ENCODE measurements at regions not wholly inside any gene's neighbourhood (a gene's known extent, or its start where the extent isn't known, plus 50 kb on each side); places are given as distances from the start of the nearest gene placed in this dataset.
"Not testable (repeated sequence)": the region's sequence is repeated elsewhere in the genome, so short reads cannot be mapped to it uniquely, and the experiment has no call there.

DNA sequence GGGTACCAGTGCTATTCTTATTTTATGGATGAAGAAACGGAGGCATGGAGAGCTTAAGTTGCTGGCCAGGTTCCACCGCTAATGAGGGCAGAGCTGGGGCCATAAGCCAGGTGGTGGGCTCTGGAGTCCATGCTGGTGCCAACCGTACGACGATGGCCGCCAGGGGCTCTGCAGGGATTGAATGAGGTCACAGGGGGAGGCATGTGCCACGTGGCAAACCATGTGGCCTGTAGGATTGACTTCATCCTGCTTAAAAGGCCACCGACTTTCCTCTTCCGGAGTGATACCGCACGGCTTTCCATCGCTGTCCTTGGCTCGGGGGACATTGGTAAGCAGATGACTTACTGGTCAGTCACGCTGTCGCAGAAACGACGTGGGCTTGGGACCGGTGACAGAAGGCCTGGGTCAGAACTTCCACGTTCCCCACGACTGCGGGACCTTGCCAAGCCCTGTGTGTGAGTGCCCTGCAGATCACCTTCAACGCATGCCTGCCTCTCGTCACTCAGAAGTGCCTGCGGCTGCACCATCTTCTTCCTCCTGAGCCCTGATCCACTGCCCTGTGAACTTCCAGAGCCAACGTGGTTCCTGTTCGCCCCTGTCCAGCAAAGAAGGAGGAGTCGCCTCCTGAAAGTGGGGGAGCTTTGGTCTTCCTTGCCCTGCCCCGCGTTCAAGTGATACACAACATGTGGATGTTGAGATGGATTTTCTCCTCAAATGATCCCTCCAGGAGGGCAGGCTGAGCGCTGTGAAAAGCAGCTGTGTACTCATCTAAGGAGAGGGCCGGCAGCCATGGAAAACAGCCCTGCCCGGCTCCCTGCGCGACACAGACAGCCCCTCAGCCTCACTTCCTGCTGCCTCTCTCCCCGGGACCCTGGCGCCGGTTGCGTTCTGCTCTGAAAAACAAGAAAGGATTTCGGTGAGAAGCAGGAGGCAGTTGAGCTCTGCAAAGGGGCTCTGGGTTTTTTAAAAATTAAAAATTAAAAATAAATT is 176.7 kb downstream of the C16orf95 start:
- DNase-seq = no peak

- DNase-seq = no peak
Observed at GRCh38 chr16:87141402-87141801, 175.8 kb downstream of the C16orf95 start.

DNA sequence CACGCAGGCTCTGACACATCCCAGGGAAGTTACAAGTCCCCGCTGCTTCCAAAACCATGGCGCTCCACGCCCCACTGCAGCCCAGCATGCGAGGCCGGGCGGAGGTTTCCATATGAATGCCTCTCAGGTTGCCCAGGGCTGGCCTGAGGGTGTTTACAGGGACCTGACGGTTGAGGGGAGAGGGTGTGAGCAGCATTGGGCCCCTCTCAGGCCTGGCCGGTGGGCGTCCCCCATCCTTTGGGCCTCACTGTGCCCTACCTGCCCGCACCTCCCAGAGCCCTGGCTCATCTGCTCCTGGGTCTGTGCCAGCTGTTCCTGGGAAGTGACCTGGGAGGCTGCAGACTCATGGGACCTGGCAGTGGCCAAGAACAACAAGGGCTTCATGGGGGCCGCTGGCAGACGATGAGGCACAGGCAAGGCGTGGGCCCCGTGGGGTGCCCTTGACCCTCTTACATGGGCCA is 173.5 kb downstream of the C16orf95 start:
- DNase-seq = no peak

DNA sequence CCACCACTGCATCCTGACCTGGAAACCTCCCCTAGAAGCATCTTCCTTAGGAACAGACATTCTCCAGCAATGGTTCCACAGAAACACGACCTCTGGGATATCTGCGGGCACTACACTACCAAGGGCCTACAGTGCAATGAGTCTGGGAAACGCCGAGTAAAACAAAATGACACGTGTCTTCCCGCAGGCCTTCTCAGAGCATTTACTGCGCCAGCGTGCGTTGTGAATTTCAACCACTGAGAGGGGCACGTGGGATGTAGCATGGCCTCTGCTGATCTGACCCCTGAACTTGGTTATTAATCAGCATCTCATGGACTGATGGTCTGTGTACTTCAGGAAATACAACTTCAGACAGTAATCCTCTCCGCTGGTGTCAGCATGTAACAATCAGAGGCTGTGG is 173.0 kb downstream of the C16orf95 start:
- DNase-seq = no peak

DNA sequence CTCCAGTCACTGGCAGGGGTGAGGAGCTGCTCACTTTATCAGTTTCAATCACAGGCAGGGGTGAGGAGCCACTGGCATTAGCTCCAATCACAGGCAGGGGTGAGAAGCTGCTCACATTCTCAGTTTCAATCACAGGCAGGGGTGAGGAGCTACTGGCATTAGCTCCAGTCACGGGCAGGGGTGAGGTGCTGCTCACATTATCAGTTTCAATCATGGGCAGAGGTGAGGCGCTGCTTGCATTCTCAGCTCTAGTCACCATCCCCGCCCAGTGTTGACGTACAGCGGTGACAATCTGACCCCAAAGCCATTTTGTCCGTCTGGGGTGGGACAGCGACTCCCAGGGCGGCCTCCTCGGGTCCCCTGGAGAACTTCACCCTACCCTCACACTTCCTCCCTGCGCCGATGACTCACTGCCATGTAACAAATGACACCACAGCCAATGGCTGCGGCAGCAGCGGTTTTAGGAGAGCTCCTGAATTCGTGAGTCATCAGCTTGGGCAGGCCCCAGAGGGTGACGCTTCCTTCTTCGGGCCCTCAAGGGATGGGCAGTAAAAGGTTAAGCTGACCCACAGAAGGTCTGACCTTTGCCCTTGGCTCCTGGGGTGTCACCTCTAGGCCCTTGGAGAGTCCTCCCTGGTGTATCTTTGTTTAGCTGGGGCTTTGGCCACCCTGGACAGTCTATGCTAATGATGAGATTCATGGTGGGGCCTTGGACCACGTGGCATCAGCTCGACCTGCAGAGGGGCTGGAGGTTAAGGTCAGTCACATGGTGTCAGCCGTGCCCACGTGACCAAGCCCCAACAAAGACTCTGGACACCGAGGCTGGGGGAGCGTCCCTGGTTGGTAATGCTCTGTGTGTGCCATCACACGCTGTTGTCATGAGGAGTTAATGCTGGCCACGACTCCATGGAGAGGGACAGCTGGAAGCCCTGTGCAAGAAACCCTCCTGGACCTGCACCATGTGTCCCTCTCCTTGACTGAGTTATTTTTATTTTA is 171.7 kb downstream of the C16orf95 start:
- no peak for DNase-seq

DNA sequence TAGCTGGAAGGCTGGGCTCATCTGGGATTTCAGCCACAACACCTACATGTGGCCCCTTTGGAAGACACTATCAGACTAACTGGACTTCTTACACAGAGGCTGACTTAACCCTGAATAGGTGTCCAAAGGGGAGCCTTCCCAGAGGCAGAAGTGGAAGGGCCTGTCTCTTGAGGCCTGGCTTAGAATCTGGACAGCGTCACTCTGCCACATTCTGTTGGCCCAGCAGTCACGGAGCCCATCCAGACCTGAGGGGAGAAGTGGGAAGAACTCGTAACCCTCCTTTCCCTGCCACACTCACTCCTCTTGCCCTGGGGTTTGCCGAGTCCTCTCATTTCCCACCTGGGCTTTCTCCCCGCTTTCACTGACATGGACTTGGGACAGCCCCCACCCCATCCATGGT is 170.5 kb downstream of the C16orf95 start:
- no peak for DNase-seq

DNA sequence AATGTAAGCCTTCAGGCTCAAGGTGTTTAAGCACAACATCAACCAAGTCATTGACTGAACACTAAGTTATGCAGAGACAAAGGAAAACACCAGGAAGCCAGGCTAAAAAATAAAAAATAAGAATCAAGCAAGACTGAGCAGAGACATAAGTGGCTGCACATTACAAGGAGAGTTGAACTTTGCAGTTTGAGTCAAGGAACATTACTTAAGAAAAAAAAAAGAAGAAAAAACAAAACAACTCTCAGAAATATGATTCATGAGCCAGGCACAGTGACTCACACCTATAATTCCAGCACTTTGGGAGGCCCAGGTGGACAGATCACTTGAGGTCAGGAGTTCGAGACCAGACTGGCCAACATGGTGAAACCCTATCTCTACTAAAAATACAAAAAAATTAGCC is 168.1 kb downstream of the C16orf95 start:
- no peak for DNase-seq

DNA sequence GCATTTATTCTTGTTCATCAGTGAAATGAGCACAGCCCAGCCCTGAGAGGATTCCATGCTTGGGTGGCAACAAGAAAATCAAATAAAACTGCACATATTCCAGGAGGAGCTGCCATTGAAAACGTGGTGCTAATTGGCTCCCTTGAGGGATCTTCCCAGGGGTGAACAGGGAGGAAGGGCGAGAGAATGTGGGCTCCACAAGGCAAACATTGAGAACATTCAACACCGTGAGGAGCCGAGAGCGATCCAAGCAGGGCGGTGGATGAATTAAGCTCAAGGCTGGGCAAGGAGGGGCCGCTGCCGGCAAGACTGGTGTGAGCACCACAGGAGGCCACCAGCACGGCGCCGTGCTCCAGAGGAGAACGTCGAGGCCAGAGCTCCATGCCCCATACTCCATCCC is 166.9 kb downstream of the C16orf95 start:
- DNase-seq = no peak

- DNase-seq = no peak
Observed at GRCh38 chr16:87150681-87151280, 166.4 kb downstream of the C16orf95 start.

- DNase-seq = no peak
Observed at GRCh38 chr16:87152221-87152755, 164.9 kb downstream of the C16orf95 start.

GRCh38 chr16:87153326-87153725 is 163.9 kb downstream of the C16orf95 start:
- DNase-seq = no peak

DNA sequence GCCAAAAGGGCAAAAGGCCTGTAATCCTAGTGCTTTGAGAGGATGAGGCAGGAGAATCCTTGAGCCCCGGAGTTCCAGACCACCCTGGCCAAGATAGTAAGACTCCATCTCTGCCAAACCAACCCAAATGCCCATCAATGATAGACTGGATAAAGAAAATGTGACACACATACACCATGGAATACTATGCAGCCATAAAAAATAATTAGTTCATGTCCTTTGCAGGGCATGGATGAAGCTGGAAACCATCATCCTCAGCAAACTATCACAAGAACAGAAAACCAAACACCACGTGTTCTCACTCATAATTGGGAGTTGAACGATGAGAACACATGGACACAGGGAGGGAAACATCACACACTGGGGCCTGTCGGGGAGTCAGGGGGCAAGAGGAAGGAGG is 161.9 kb downstream of the C16orf95 start:
- DNase-seq = not testable (repeated sequence)

- no peak for DNase-seq
Observed at GRCh38 chr16:87156195-87156594, 161.0 kb downstream of the C16orf95 start.

GRCh38 chr16:87160234-87160636 is 157.0 kb downstream of the C16orf95 start:
- no peak for DNase-seq

DNA sequence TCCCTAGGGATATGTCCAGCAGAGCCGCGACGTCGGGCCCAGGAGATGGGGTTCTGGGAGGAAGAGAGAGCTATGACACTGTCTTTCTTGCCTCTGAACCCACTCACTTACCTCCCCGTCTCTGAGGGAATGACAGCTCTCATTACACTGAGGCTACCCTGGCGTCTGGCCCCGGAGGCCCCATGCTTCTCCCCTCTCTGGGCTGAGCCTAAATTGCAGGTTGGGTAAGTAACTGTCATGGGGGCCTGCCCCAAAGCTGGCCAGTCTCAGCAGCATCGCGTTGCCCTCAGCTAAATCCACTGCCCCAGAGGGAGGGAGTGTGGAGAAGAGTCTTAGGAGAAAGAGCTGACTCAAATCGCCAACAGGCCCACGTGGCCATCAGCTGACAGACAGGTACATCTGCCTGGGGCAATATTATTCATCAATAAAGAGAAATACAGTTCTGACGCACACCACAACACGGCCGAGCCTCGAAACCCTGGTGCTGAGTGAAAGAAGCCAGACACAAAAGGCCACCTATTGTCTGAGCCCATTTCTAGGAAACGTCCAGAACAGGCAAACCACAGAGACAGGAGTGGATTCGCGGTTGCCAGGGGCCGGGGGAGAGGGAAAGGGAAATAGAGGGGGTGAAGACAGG is 156.4 kb downstream of the C16orf95 start:
- DNase-seq = no peak

- DNase-seq = not testable (repeated sequence)
Observed at GRCh38 chr16:87161410-87161809, 155.8 kb downstream of the C16orf95 start.

DNA sequence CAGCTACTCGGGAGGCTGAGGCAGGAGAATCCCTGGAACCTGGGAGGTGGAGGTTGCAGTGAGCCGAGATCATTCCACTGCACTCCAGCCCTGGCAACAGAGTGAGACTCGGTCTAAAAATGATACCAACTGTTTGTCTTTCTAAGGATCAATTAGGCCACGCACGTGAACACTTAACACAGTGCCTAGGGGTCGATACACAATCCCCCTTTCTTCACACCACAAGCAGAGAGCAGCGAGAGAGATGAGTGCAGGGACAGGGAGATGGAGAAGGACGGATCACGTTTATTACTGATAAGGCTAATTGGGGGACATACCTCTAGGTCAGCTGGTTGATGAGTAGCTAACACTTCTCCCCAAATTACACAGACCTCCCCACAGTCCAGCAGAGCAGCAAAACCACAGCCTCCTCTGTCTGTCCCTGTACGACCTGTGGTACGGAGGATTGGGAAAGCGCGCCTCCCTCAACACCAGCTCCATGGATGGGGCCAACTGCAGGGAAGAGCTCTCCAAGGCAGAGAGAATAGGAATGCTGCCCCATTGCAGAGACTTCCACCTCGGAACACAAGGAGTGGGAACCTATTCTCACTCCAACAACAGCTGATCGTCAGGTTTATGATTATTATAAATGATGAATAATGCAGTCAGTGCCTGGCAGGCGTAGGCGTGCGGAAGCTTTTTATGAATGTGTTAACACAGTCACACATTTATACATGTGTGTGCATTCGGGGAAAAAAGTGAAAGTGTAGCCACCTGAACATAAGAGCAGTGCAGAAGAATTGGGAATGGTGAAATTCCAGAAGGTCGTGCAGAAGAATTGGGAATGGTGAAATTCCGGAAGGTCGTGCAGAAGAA is 155.1 kb downstream of the C16orf95 start:
- DNase-seq = no peak

DNA sequence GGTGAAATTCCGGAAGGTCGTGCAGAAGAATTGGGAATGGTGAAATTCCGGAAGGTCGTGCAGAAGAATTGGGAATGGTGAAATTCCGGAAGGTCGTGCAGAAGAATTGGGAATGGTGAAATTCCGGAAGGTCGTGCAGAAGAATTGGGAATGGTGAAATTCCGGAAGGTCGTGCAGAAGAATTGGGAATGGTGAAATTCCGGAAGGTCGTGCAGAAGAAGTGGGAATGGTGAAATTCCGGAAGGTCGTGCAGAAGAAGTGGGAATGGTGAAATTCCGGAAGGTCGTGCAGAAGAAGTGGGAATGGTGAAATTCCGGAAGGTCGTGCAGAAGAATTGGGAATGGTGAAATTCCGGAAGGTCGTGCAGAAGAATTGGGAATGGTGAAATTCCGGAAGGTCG is 154.4 kb downstream of the C16orf95 start:
- not testable (repeated sequence) for DNase-seq

- DNase-seq = no peak
Observed at GRCh38 chr16:87163637-87164036, 153.6 kb downstream of the C16orf95 start.

DNA sequence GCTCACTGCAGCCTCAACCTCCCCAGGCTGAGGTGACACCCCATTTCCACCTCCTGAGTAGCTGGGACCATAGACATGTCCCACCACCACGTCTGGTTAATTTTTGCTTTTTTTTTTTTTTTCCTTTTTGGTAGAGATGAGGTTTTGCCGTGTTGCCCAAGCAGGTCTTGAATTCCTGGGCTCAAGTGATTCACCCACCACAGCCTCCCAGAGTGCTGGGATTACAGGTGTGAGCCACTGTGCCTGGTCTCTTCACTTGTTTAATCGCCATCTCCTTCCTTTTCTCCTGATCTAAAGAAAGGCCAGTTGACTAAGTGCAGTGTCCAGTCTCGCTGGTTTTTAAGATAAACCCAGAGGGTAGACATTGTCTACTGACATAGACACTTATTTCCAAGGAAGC is 152.0 kb downstream of the C16orf95 start:
- DNase-seq = no peak

Data from anterior cingulate cortex (tissue), 58 donors.